ENCODE measurements at regions not wholly inside any gene's neighbourhood (a gene's known extent, or its start where the extent isn't known, plus 50 kb on each side); places are given as distances from the start of the nearest gene placed in this dataset.

GRCh38 chr7:131032786-131033185, 294.9 kb upstream of the MKLN1 start:
- intact Hi-C loops (cut with DNase I; ENCODE audit: low total_unique reads), result loop anchor here (5.0 kb wide), 1 partner anchor 50 kb away; no protein-coding TSS in a partner anchor
- TF ChIP-seq POLR2A (IDR thresholded peaks at IDR 0.05), result no peak
- TF ChIP-seq CTCF (IDR thresholded peaks at IDR 0.05 in 4 of 5, conservative IDR thresholded peaks at IDR 0.05 in 1 of 5), result no peak
- H3K4me1 ChIP-seq, result peaks cover 82 to 93% of the 10 kb centered on the region in 2 donors

GRCh38 chr7:131034166-131034881, 293.4 kb upstream of the MKLN1 start:
- Histone ChIP-seq H3K36me3 (no peaks in the 10 kb centered on the region), H3K27me3 (no peaks in the 10 kb centered on the region), H3K27ac (peak overlapping the region; percentile 65 to 72 (median 69)), H3K4me1 (peaks cover 82 to 93% of the 10 kb centered on the region in 2 donors), H3K9me3 (no peaks in the 10 kb centered on the region), H3K4me3 (peak overlapping the region in 1 of 4 donors; percentile 5)
- in situ Hi-C loops (cut with MboI; ENCODE audit: low sequenced_read_pairs in 4 of 4) (loop anchor here in 2 of 4 donors (25.0 kb wide), 2 partner anchors 147 to 172 kb away; no protein-coding TSS in a partner anchor), intact Hi-C loops (cut with DNase I; ENCODE audit: low total_unique reads) (loop anchor here (2.0 to 5.0 kb wide), 2 partner anchors 22 to 52 kb away; no protein-coding TSS in a partner anchor)
- TF ChIP-seq POLR2A (IDR thresholded peaks at IDR 0.05), result no peak
- no peak for TF ChIP-seq CTCF (IDR thresholded peaks at IDR 0.05 in 4 of 5, conservative IDR thresholded peaks at IDR 0.05 in 1 of 5)
- ATAC-seq (peak; percentile 50 to 81), DNase-seq (peak in 1 of 2 donors; percentile 45)

More at GRCh38 chr7:131032786-131033185, 294.9 kb upstream of the MKLN1 start:
- in situ Hi-C loops (cut with MboI; ENCODE audit: low sequenced_read_pairs in 4 of 4), result loop anchor here in 2 of 4 donors (25.0 kb wide), 2 partner anchors 145 to 170 kb away; no protein-coding TSS in a partner anchor
- no peaks in the 10 kb centered on the region for H3K27me3 ChIP-seq
- peak overlapping the region in 1 of 4 donors; percentile 11 for H3K27ac ChIP-seq
- H3K9me3 ChIP-seq, result no peaks in the 10 kb centered on the region
- DNase-seq (no peak), ATAC-seq (no peak)
- no peaks in the 10 kb centered on the region for H3K36me3 ChIP-seq
- no peak overlapping the region for H3K4me3 ChIP-seq

GRCh38 chr7:131035088-131035770, 292.4 kb upstream of the MKLN1 start:
- in situ Hi-C loops (cut with MboI; ENCODE audit: low sequenced_read_pairs in 4 of 4) (loop anchor here in 2 of 4 donors (25.0 kb wide), 2 partner anchors 148 to 173 kb away; no protein-coding TSS in a partner anchor), intact Hi-C loops (cut with DNase I; ENCODE audit: low total_unique reads) (loop anchor here (2.0 kb wide), 1 partner anchor 22 kb away; no protein-coding TSS in a partner anchor)
- DNase-seq (no peak), ATAC-seq (peak in 1 of 2 donors; percentile 39)
- H3K4me1 ChIP-seq, result peaks cover 82 to 93% of the 10 kb centered on the region in 2 donors
- no peak overlapping the region for H3K4me3 ChIP-seq
- TF ChIP-seq POLR2A (IDR thresholded peaks at IDR 0.05), result no peak
- no peak for TF ChIP-seq CTCF (IDR thresholded peaks at IDR 0.05 in 4 of 5, conservative IDR thresholded peaks at IDR 0.05 in 1 of 5)
- peak overlapping the region; percentile 65 to 72 (median 69) for H3K27ac ChIP-seq
- no peaks in the 10 kb centered on the region for H3K36me3 ChIP-seq
- H3K27me3 ChIP-seq, result no peaks in the 10 kb centered on the region
- no peaks in the 10 kb centered on the region for H3K9me3 ChIP-seq

- peak overlapping the region; percentile 44 to 66 (median 60) for H3K27ac ChIP-seq
These were observed 289.5 kb upstream of the MKLN1 start for GRCh38 chr7:131038153-131038552.

More at GRCh38 chr7:131038153-131038552, 289.5 kb upstream of the MKLN1 start:
- no peak for DNase-seq
- no peak for ATAC-seq
- Histone ChIP-seq H3K9me3 (no peaks in the 10 kb centered on the region), H3K4me1 (peaks cover 85 to 91% of the 10 kb centered on the region in 2 donors), H3K4me3 (no peak overlapping the region), H3K36me3 (peaks cover 0 to 4% of the 10 kb centered on the region in 2 donors), H3K27me3 (no peaks in the 10 kb centered on the region)
- in situ Hi-C loops (cut with MboI; ENCODE audit: low sequenced_read_pairs in 4 of 4), result loop anchor here in 2 of 4 donors (25.0 kb wide), 2 partner anchors 151 to 176 kb away; no protein-coding TSS in a partner anchor
- no peak for TF ChIP-seq CTCF (IDR thresholded peaks at IDR 0.05 in 4 of 5, conservative IDR thresholded peaks at IDR 0.05 in 1 of 5)
- no peak for TF ChIP-seq POLR2A (IDR thresholded peaks at IDR 0.05)
- intact Hi-C loops (cut with DNase I; ENCODE audit: low total_unique reads), result no loop called here

All from gastrocnemius medialis (tissue), 4 donors.